COLO668 (cell line): ENCODE measurements at regions not wholly inside any gene's neighbourhood (a gene's known extent, or its start where the extent isn't known, plus 50 kb on each side); places are given as distances from the start of the nearest gene placed in this dataset.
"Not testable (repeated sequence)": the region's sequence is repeated elsewhere in the genome, so short reads cannot be mapped to it uniquely, and the experiment has no call there.

Source experiments
- DNase-seq: peaks from one replicate; lab custom pipeline; 2025; ENCODE audit not compliant: unreplicated experiment; lab: John Stamatoyannopoulos, UW

DNA sequence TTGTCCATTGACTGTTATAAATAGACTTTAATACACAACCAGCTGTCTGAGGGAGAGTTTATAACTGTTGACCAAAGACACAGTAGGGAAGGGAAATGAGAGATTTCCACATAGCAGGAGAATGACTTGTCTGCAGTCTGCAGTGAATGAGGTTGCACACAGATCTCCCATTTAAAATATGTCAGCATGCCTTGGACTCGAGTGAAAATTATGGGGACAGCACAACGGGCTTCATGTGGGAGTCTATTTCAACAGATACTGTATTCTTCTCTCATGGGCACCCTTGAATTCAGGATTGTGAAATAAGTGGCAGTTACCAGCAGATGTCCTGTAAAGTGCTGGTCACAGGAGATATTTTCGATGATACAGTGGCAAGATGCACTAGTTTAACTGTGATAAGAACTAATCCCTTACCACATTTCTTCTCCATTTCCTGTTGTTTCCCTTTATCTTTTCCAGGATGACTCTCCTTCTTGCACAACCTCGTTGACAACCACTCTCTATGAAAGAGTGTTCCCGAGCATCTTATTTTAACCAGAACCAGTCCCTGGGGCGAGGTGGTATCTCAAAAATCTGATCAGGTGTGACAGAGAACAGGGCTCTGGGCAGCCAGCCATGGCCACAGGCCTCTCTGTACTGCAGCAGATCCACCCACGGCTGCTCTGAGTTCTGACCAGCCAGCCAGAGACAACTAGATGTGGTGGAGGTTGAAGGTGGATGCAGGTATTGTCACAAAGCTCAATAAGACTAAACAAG lies 51.5 kb upstream of the MAP3K1 start:
- no peak for DNase-seq

DNA sequence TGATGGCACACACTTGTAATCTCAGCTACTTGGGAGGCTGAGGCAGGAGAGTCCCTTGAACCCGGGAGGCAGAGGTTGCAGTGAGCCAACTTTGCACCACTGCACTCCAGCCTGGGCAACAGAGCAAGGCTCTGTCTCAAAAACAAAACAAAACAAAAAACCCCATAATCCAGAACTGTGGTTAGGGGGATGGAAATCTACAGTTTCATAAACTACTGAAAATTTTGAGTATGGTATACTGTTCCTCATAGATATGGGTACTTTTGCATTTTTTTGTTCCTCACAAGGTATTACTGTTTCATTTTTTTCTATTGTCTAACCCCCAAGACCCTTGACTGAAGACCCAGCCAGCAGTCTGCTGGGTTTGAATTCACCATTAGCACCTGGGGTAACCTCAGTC lies 52.2 kb upstream of the MAP3K1 start:
- no peak for DNase-seq

DNA sequence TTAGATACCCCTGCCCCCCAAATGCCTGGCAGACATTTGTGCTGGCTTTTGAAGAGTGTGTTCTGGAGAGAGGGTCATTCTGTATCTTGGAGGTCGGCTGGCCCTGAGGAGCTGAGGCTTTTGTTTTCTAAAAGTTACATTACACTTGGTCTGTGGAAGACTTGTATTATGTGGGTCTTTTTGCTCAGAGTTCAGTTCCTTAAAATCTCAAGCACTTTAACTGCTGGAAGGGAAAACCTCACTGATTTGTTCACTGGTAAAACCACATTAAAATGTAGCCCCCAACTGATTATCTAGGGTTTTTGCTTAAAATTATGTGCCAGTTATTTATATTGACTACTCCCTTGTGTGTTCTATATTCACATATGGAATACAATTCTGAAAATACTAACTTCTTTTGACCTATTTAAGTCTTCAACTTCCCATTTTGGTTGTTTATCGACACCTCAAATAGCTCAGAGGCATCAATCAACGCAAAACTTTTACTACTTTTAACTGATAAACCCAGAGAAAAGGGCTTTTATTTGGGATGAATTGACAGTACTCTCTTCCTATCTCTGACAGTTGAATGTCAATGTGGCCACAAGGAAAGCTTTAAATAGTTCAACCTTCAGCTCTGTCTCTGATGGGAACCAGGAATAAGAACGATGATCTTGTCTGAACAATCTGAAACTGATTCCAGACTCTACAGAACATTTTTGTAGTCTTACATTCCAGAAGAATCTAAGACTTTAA lies 54.0 kb upstream of the MAP3K1 start:
- DNase-seq: no peak

DNA sequence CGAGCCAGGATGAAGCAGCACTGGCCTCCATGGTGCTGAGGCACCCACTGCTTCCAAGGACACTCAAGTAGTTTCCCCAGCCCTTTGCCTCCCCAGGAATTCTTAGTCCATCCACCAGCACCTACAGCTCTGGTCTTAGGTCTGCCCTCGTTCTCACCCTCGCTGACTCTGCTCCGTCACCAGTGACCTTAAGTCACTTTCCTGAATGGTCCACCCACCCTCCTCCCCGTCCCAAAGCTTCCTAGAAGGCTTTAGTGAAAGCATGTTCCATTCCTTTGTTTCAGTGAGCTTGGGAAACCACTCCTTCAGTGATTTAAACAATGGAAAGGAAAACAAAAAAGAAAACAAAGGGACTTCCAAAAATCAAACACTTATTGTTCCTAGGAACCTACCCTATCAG lies 54.6 kb upstream of the MAP3K1 start:
- DNase-seq: no peak

DNA sequence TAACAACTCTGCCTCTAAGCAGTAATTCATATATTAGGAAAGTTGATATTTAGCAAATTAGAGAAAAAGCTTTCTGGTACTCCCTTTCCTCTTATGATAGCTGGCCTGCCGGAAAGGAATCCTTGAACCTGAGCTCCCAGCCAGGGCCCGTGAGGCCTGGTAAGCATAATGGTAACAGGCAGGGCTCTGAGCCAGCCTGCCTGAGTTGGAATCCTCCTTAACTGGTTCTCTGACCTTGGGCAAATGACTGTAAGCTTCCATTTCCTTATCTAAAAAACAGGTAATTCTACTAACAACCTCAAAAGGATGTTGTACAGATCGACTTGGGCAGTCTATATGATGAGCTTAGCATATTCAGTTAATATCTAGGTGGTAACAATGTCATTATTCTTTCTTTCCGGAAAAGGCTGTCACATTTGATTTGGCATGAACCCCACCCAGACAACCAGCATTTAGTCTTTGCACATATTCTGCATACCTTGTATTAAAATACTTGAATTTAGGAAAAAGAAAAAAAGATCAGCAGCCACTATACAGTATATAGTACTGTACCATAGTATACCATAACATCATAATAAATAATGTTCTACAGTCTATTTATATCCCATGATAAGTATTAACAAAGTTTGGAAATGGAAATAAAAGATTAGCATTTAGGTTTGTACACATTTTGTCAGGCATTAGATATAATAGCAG lies 55.7 kb upstream of the MAP3K1 start:
- no peak for DNase-seq

DNA sequence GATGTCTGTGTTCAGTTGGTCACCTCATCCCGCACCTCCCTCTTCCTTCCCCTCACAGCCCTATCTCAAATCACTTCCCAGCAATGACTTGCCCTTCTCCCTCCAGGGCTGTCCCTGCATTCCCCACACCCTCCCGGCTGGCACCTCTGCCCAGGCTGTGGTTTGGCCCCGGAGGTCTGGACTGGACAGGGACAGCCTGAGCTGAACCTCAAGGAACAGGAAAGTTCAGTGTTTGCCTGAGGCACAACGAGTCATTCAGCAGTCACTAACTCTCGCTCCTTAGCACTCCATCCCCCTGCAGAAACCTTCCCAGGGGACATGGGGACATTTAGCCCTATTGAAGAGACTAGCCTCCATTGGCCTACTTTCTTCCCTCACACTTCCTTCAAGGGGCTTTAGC lies 58.3 kb upstream of the MAP3K1 start:
- no peak for DNase-seq

DNA sequence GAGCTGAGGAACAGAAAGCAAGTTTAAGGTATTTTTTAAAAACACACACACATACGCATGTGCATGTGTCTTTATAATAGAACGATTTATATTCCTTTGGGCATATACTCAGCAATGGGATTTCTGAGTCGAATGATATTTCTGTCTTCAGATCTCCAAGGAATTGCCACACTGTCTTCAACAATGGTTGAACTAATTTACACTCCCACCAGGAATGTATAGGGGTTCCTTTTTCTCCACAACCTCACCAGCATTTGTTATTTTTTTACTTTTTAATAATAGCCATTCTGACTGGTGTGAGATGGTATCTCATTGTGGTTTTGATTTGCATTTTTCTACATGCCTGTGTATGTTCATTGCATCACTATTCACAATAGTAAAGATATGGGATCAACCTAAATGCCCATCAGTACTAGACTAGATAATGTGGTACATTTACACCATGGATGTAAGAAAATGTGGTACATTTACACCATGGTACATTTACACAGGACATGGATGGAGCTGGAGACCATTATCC lies 60.3 kb upstream of the MAP3K1 start:
- no peak for DNase-seq

DNA sequence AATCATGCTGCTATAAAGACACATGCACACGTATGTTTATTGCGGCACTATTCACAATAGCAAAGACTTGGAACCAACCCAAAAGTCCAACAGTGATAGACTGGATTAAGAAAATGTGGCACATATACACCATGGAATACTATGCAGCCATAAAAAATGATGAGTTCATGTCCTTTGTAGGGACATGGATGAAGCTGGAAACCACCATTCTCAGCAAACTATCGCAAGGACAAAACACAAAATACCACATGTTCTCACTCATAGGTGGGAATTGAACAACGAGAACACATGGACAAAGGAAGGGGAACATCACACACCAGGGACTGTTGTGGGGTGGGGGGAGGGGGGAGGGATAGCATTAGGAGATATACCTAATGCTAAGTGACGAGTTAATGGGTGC lies 61.8 kb upstream of the MAP3K1 start:
- not testable (repeated sequence) for DNase-seq

DNA sequence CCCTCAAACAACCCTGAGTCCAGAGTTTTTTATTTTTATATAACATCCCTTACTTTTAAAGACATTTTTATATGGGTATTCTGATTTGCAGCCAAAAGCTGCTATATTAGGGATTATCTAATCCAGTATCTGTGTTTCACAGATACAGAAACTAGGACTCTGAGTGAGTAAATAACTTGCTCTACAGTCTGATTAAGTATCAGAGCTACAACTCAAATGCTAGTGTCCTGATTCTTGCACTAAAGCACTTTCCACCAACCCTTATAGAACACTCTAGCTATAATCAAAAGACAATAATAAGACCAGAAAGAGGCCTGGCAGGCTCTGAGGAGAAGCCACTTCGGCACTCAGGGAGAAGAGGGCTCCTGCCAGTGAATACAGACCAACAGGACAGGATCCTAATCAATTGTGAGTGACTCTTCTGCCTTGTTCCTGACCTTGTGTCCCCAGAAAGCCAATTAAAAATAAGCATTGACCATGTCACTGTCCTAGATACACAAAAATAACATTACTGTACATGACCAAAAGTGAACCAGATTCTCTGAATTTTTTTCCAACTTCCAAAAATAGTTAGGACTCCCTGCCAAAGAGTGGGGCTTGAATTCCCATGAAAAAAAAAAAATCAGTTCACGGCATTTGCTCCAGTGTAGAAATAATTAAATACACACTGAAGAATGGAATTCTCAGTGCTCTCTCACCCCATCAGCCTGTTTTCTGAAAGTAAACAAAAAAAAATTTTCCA lies 63.6 kb upstream of the MAP3K1 start:
- DNase-seq: no peak

DNA sequence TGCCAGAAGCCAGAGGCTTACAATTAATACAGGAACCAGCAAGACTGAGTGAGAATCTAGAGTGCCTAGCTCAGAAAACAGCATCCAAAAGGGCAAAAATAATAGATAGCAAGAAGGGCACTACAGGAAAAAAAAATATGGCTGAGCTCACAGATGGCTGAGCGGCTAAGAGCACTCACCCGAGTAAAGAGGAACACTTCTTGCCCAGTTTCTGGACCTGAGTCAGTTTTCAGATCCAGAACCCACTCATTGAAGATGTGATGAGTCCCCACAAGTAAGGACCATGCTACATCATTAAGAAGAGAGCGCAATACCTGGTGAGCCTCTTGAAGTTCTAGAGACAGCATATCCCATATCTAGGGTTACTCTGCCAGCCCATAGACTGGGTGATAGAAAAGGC lies 65.5 kb upstream of the MAP3K1 start:
- DNase-seq: no peak

DNA sequence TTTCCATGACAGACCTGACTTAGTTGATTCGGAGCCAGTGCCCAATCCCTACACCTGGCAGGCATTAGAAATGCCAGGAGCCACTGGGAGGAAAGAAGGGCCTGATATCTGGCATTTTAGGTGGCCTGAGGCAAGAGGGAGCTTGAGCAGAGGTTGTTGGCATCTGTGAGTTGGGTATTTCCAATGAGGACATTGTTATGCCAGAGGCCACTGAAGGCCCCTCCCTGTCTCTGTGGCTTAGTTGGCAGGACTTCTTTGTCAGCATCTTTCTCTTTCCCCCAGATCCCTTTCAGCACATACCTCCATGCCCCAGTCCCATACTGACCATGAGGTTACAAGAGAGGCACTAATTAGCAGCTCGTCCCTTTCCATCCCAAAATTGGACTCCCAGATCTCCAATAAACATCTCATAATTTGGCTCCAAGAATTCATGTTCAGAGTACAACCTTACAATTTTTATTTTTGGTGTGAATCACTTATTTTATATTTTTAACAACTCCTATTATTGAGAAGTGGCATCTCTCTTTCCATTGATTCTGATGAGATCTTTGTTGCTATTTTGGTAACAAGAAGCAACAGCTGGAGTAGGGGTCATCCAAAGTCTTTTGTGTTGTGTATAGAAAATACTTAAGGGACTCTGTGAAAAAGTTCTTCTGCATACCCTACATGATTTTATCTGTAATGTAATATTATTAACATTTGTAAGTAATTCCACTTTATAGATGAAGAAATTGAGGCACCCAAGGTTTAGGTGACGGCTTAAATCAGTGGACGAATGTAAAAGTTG lies 68.6 kb upstream of the MAP3K1 start:
- no peak for DNase-seq

DNA sequence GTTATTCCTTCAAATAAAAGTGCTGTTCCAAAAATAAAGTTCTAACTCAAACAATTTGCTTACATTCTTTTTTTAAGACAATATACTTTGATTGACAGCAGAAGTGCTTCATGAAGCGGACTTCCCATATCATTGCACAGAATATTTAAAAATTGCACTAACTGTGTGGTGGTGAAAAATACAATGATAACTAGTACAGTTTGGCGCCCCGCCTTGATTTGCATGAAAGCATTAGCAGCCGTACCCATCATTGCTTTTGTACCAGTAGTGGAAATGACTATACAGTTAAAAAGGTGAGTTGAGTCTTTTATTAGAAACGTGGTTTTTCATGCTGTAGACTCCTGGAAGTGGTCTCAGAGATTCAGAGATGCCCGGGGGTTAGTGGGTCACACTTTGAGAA lies 69.5 kb upstream of the MAP3K1 start:
- no peak for DNase-seq

DNA sequence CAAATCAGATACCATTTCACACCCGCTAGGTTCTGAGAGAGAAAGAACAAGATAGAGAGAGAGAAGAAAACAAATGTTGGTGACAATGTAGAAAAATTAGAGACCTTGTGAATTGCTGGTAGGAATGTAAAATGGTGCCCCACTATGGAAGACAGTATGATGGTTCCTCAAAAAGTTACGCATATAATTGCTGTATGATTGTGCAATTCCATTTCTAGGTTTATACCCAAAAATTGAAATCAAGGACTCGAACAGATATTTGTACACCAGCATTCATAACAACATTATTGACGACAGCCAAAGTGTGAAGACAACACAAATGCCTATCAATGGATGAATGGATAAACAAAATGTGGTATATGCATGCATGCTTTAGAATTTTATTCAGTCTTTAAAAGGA lies 74.5 kb upstream of the MAP3K1 start:
- no peak for DNase-seq

DNA sequence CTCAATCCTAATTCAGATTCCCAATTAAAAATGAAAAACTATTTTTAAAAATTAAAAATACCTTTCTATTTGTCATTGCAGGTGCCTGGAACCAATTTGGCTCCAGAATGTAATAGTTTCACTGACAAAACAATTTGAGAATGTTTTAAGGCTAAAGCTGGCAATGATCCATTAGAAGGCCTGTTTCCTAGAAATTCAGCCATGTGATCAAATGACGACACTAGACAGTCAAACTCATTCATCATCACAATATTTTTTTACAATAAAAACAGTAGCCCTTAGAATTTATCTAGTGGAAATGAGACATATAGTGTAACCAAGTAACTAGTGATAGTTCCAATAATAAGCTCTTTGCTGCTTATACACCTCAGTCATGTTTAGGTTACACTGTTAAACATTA lies 75.4 kb upstream of the MAP3K1 start:
- DNase-seq: no peak

DNA sequence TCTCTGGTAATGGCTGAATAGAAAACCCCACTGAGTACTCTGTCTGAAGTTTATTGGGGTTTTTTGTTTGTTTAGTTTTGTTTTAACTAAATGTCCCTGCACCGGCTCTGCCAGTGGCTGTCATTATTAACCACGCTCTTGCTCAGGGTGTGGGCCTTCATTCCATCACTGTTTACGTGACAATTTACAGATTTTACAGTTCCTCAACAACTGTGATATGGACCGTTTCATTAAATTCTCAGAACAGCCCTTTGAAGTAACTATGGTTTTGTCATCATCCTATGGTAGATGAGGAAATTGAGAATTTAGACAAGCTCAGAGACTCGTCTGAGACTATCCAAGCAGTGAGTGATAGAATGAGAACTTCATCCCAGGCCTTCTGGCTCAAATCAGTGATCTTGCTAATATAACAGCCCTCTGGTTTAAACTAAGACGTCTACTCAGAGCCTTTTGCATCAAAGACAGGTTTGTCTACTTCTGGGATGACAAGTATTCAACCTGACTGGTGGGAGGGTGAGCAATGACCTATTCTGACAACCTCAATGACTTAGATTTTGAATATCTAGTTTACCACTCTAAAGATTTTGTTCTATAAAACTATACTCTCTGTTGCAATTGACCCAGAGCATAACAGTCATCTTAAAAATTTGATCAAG lies 77.3 kb upstream of the MAP3K1 start:
- no peak for DNase-seq

DNA sequence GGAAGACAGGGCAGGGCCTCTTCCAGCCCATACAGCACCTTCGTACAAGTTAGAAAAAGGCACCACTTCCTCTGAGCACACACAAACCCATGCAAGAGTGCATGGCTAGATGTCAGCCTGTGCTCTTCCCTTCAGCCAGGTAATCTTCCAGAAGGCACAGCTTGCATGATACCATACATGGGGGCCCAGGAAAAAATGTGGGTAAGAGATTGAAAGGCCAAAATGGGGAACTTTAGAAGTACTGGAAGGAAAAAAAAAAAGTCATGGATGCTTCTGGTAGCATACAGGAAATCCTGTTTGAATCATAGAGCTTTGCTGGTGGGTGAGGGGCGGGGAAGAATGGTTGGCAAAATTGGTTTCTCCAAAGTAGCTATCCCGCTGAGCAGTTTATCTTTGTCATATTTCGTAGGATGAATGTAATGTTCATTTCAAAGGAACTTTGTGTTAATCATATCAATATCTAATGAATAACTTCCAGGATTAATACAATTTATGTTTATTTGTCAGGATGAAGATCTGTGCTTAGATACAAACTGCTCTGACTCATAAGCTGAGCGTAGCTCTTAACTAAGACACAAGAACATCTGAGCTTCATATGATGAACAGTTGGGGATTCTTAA lies 78.2 kb upstream of the MAP3K1 start:
- DNase-seq: no peak

DNA sequence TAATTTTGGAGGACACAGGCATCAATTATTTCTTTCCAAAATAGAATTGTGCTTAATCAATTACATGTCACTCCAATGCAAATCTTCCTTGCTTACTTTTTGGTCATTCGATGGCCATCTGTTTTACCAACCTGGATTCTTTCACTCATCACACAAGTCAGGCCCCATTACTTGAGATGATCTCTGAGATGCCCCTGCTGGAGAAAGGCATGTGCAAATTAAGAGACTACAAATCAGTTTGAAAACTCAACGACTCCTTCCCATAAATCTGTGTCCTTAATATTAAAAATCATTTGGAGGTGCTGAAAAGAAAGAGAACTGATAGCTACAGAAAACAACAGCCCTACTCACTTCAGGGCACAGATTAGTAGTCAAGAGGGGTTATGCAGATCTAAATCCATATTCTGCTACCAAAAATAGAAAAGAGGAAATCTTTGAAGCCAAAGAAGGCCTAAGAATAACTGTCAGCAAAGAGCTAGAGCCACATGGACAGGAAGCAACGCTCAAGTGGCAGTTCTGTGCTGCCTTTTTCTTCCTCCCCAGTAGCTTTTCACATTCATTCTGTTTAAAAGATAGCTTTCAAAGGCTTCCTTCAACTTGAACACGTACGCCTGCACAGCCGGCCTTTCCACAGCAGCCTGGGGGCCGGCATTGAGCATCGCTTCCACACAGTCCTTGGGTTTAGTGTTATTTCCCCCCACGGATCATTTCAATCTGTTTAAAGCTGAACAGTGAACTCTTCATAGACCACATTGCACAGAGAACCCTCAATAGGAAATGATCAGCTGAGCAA lies 79.3 kb upstream of the MAP3K1 start:
- no peak for DNase-seq

DNA sequence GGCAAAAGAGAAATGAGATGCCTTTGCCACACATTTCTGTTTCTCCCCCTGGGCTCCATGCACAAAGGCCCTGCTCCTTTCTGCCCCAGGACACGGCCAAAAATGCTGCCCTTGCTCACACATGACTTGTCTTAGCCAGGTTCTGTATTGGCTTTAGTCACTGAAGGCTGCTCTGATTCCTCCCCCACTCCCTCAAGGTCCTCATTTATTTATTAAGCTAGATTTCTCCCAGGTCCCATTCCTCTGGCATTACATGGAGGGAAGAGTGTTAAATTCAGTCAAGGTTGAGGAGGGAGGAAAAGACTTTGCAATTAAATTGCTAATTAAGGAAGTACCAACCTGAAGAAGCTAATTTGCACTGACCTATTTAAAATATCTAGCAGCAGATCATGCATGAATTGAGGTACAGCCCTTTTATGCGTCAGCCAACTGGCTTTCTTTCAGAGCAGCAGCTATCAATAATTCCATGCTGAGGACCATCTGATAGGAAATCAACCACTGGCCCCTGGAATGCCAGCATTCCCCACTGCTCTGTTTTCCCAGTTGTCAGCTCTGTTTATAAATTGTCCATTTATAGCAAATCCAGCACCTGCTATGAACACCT lies 81.2 kb upstream of the MAP3K1 start:
- no peak for DNase-seq
